Right lung (tissue), 2 donors: ENCODE measurements at regions not wholly inside any gene's neighbourhood (a gene's known extent, or its start where the extent isn't known, plus 50 kb on each side); places are given as distances from the start of the nearest gene placed in this dataset.
A peak's percentile ranks its signal among the peaks of the same experiment; 100 is the strongest.

Experiments used
- DNase-seq, 2 donors: peaks; one replicate each; pipeline ENCODE4 v3.0.0-alpha.2; 2013

- DNase-seq: no peak
Observed at GRCh38 chr11:80362563-80363340, 921.9 kb upstream of the TENM4 start.

GRCh38 chr11:80355251-80355650, 914.4 kb upstream of the TENM4 start:
- peak in 1 of 2 donors; percentile 42 for DNase-seq

- no peak for DNase-seq
Observed at GRCh38 chr11:80350541-80350940, 909.7 kb upstream of the TENM4 start.

- no peak for DNase-seq
Observed at GRCh38 chr11:80349997-80350396, 909.2 kb upstream of the TENM4 start.

GRCh38 chr11:80346353-80347059, 905.7 kb upstream of the TENM4 start:
- no peak for DNase-seq

- peak in 1 of 2 donors; percentile 2 for DNase-seq
Observed at GRCh38 chr11:80343436-80343835, 902.6 kb upstream of the TENM4 start.

- no peak for DNase-seq
Observed at GRCh38 chr11:80338231-80338630, 897.4 kb upstream of the TENM4 start.

- DNase-seq: no peak
Observed at GRCh38 chr11:80331694-80332093, 890.9 kb upstream of the TENM4 start.

GRCh38 chr11:80330264-80330663, 889.4 kb upstream of the TENM4 start:
- DNase-seq: no peak

GRCh38 chr11:80328774-80329173, 887.9 kb upstream of the TENM4 start:
- no peak for DNase-seq

- DNase-seq: no peak
Observed at GRCh38 chr11:80327956-80328614, 887.3 kb upstream of the TENM4 start.

- no peak for DNase-seq
Observed at GRCh38 chr11:80321786-80322185, 881.0 kb upstream of the TENM4 start.

GRCh38 chr11:80320765-80321164, 879.9 kb upstream of the TENM4 start:
- no peak for DNase-seq

GRCh38 chr11:80320226-80320625, 879.4 kb upstream of the TENM4 start:
- no peak for DNase-seq

GRCh38 chr11:80317612-80318011, 876.8 kb upstream of the TENM4 start:
- DNase-seq: no peak

- DNase-seq: no peak
Observed at GRCh38 chr11:80315200-80315599, 874.4 kb upstream of the TENM4 start.

- DNase-seq: no peak
Observed at GRCh38 chr11:80309301-80309700, 868.5 kb upstream of the TENM4 start.

- DNase-seq: no peak
Observed at GRCh38 chr11:80307676-80308075, 866.8 kb upstream of the TENM4 start.

GRCh38 chr11:80297858-80298632, 857.2 kb upstream of the TENM4 start:
- DNase-seq: no peak

GRCh38 chr11:80293293-80293692, 852.5 kb upstream of the TENM4 start:
- DNase-seq: no peak

GRCh38 chr11:80284946-80285785, 844.3 kb upstream of the TENM4 start:
- no peak for DNase-seq
